HCT116 (cell line): ENCODE measurements at regions not wholly inside any gene's neighbourhood (a gene's known extent, or its start where the extent isn't known, plus 50 kb on each side); places are given as distances from the start of the nearest gene placed in this dataset.

Experiments
- ATAC-seq: fragments of 200-7000 bp; cut with Tn5 transposase; 2 replicates; pipeline ENCODE4 v1.9.1; 2020; ENCODE audit warnings: mild to moderate bottlenecking, moderate library complexity
- BruUV-seq: library from RNA; stranded (reverse); fragments of 400-500 nt; replicated peaks from 2 replicates; lab custom pipeline; 2021; lab: Mats Ljungman, UMichigan
- CTCF ChIA-PET: fragments of 300-600 bp; sonication (Branson Sonifier 250); formaldehyde crosslinking; loops from one replicate; lab custom pipeline; 2021; ENCODE audit warnings: antibody characterized with exemption; lab: Charles Lee
- POLR2A ChIA-PET: fragments of 300-600, 350-600 bp; sonication (Branson Sonifier 250); formaldehyde crosslinking; loops from one replicate; lab custom pipeline; 2021; ENCODE audit warnings: antibody characterized with exemption; lab: Charles Lee
- RAD21 ChIA-PET, 2 experiments: fragments of 300-600 bp; sonication (Branson Sonifier 250); formaldehyde crosslinking; loops; one replicate each; lab custom pipeline; 2023; ENCODE audit warnings: low total read pairs in 2 of 2; ENCODE audit not compliant: uncharacterized antibody in 2 of 2, unreplicated experiment in 2 of 2, low non-redundant PET in 1 of 2; lab: Charles Lee
- DNase-seq: peaks from one replicate; pipeline ENCODE4 v3.0.0-alpha.2; 2010; ENCODE audit warnings: low read depth, low spot score
- H2AFZ ChIP-seq: fragments of 200-600 bp; shearing (Covaris generic), sonication (generic); 2 replicates; pipeline ENCODE4 v1.6.1; 2017; ENCODE audit warnings: low read depth, mixed run types, mixed read lengths, antibody characterized with exemption, low read length; ENCODE audit not compliant: poor library complexity, severe bottlenecking
- H3K27ac ChIP-seq: 2 replicates; pipeline ENCODE4 v1.5.1; 2012; ENCODE audit warnings: low read depth, low read length
- H3K27me3 ChIP-seq: fragments of 200-600 bp; sonication (generic); 2 replicates; pipeline ENCODE4 v1.6.1; 2016; ENCODE audit warnings: mixed run types, low read length, mixed read lengths; ENCODE audit not compliant: insufficient read depth
- H3K36me3 ChIP-seq, 2 experiments: fragments of 200-500 bp in 1 of 2; fragments of 200-600 bp in 1 of 2; sonication (Bioruptor generic) in 1 of 2; sonication (generic) in 1 of 2; 2 replicates each; pipeline versions ENCODE4 v1.5.1 to v1.6.1; 2014 to 2016; ENCODE audit warnings: low read length in 2 of 2, inconsistent platforms in 1 of 2, mixed read lengths in 1 of 2, mixed run types in 1 of 2; ENCODE audit not compliant: insufficient read depth in 2 of 2, control insufficient read depth in 1 of 2
- H3K4me1 ChIP-seq, 2 experiments: fragments of 200-600 bp in 1 of 2; sonication (generic) in 1 of 2; 2 replicates each; pipeline versions ENCODE4 v1.5.1 to v1.6.1; 2012 to 2017; ENCODE audit warnings: low read length in 2 of 2, inconsistent platforms in 1 of 2, mild to moderate bottlenecking in 1 of 2, mixed read lengths in 1 of 2, mixed run types in 1 of 2, moderate library complexity in 1 of 2; ENCODE audit not compliant: insufficient read depth in 2 of 2, control insufficient read depth in 1 of 2
- H3K4me2 ChIP-seq: fragments of 200-600 bp; sonication (generic); 2 replicates; pipeline ENCODE4 v1.6.1; 2017; ENCODE audit warnings: mixed run types, low read length, mixed read lengths
- H3K4me3 ChIP-seq, 2 experiments: fragments of 200-600 bp in 1 of 2; sonication (generic) in 1 of 2; replicated peaks in 1 of 2; 2 replicates each; pipeline ENCODE4 v1.5.1; 2011 to 2016; ENCODE audit warnings: low read length in 2 of 2, control low read depth in 1 of 2, low read depth in 1 of 2, mild to moderate bottlenecking in 1 of 2, mixed read lengths in 1 of 2, mixed run types in 1 of 2
- H3K79me2 ChIP-seq: fragments of 200-600 bp; sonication (generic); 2 replicates; pipeline ENCODE4 v1.6.1; 2017; ENCODE audit warnings: mild to moderate bottlenecking, mixed run types, low read length, moderate library complexity, mixed read lengths; ENCODE audit not compliant: insufficient read depth
- H3K9ac ChIP-seq: fragments of 200-600 bp; sonication (generic); 2 replicates; pipeline ENCODE4 v1.6.1; 2016; ENCODE audit warnings: low read length, mixed read lengths
- H3K9me2 ChIP-seq: fragments of 200-600 bp; sonication (generic), shearing (Covaris generic); 2 replicates; pipeline ENCODE4 v1.6.1; 2017; ENCODE audit warnings: mixed run types, mild to moderate bottlenecking, moderate library complexity; ENCODE audit not compliant: insufficient read depth
- H3K9me3 ChIP-seq, 2 experiments: fragments of 200-500 bp in 1 of 2; fragments of 200-600 bp in 1 of 2; sonication (Bioruptor generic) in 1 of 2; sonication (generic) in 1 of 2; 2 replicates each; pipeline ENCODE4 v1.6.1; 2014 to 2017; ENCODE audit warnings: low read length in 2 of 2, mixed read lengths in 2 of 2, inconsistent platforms in 1 of 2, low read depth in 1 of 2, mild to moderate bottlenecking in 1 of 2, mixed run types in 1 of 2, moderate library complexity in 1 of 2; ENCODE audit not compliant: control insufficient read depth in 1 of 2, insufficient read depth in 1 of 2
- H4K20me1 ChIP-seq: fragments of 200-600 bp; sonication (generic), shearing (Covaris generic); 2 replicates; pipeline ENCODE4 v1.6.1; 2017; ENCODE audit warnings: mixed run types, mild to moderate bottlenecking, moderate library complexity; ENCODE audit not compliant: insufficient read depth
- ATF3 ChIP-seq: IDR thresholded peaks from 2 replicates; pipeline ENCODE4 v1.6.1; 2012
- CTCF ChIP-seq, 3 experiments: fragments of 200-600 bp in 1 of 3; sonication (generic) in 1 of 3; IDR thresholded peaks in 2 of 3; conservative IDR thresholded peaks in 1 of 3; 2 replicates each; pipeline ENCODE4 v1.5.1; 2012 to 2017; ENCODE audit warnings: low read depth in 2 of 3, low read length in 2 of 3, antibody characterized with exemption in 1 of 3, borderline replicate concordance in 1 of 3, control low read depth in 1 of 3, mild to moderate bottlenecking in 1 of 3, mixed read lengths in 1 of 3, mixed run types in 1 of 3, moderate library complexity in 1 of 3; ENCODE audit not compliant: insufficient read depth in 1 of 3
- EGR1 ChIP-seq: IDR thresholded peaks from 2 replicates; pipeline ENCODE4 v1.6.1; 2012; ENCODE audit warnings: low read depth
- ELF1 ChIP-seq: IDR thresholded peaks from 2 replicates; pipeline ENCODE4 v1.6.1; 2012; ENCODE audit warnings: low read depth, borderline replicate concordance
- EZH2 ChIP-seq: fragments of 200-600 bp; sonication (generic); IDR thresholded peaks from 2 replicates; pipeline ENCODE4 v1.6.1; 2017; ENCODE audit warnings: antibody characterized with exemption, mixed run types
- FOSL1 ChIP-seq: IDR thresholded peaks from 2 replicates; pipeline ENCODE4 v1.6.1; 2012; ENCODE audit warnings: low read depth
- MAX ChIP-seq: IDR thresholded peaks from 2 replicates; pipeline ENCODE4 v1.6.1; 2012
- POLR2A ChIP-seq: IDR thresholded peaks from 2 replicates; pipeline ENCODE4 v1.7.0; 2011; ENCODE audit warnings: borderline replicate concordance; ENCODE audit not compliant: insufficient read depth, insufficient read length; ENCODE audit errors: extremely low read depth
- SP1 ChIP-seq: IDR thresholded peaks from 2 replicates; pipeline ENCODE4 v1.6.1; 2012; ENCODE audit warnings: low read depth
- YY1 ChIP-seq: IDR thresholded peaks from 2 replicates; pipeline ENCODE4 v1.6.1; 2011; ENCODE audit warnings: low read length, low read depth, moderate library complexity, mild to moderate bottlenecking; ENCODE audit not compliant: insufficient replicate concordance; ENCODE audit errors: extremely low read depth
- ZBTB33 ChIP-seq: IDR thresholded peaks from 2 replicates; pipeline ENCODE4 v1.6.1; 2011; ENCODE audit warnings: mild to moderate bottlenecking, low read length, moderate library complexity; ENCODE audit not compliant: insufficient replicate concordance; ENCODE audit errors: extremely low read depth
- intact Hi-C: fragments of 100-400 bp; cut with micrococcal nuclease; formaldehyde crosslinking; loops from 2 replicates; pipeline ENCODE4 v1.10.0; 2022

GRCh38 chr2:81396417-81397019 is 1092.0 kb upstream of the LRRTM1 start:
- Histone ChIP-seq H3K9me3 (no peaks in the 10 kb centered on the region), H3K9me2 (no peaks in the 10 kb centered on the region), H3K4me3 (no peak overlapping the region)
- POLR2A ChIA-PET: no interaction called here
- 0 out of 6 replicates have a peak, but pooled peaks of 1 of the 3 experiments have one; percentile 12 for TF ChIP-seq CTCF (IDR thresholded peaks at IDR 0.05 in 2 of 3, conservative IDR thresholded peaks at IDR 0.05 in 1 of 3; ENCODE audit: borderline replicate concordance in 1 of 3, insufficient read depth in 1 of 3, low read depth in 2 of 3, low read length in 2 of 3)
- TF ChIP-seq POLR2A: no peak
- no peak for TF ChIP-seq MAX
- TF ChIP-seq, all 23 proteins: peak for 1
- intact Hi-C loops: no loop called here
- CTCF ChIA-PET: interaction anchor here (1.4 kb wide), 1 partner anchor 13 kb away, joined by 3 read pairs; no protein-coding TSS in a partner anchor
- Histone ChIP-seq H3K4me1 (no peaks in the 10 kb centered on the region), H3K27ac (no peak overlapping the region), H3K27me3 (no peaks in the 10 kb centered on the region), H3K4me2 (no peak overlapping the region), H3K9ac (no peak overlapping the region), H3K79me2 (no peaks in the 10 kb centered on the region), H2AFZ (no peak overlapping the region), H3K36me3 (no peaks in the 10 kb centered on the region), H4K20me1 (no peaks in the 10 kb centered on the region)
- RAD21 ChIA-PET: no interaction called here
- BruUV-seq: no TSS peak
- DNase-seq (no peak), ATAC-seq (no peak)

- BruUV-seq: no TSS peak
- no peak overlapping the region for H3K4me2 ChIP-seq
- DNase-seq (no peak), ATAC-seq (no peak)
- no peak overlapping the region for H3K27ac ChIP-seq
- H3K27me3 ChIP-seq: no peaks in the 10 kb centered on the region
- RAD21 ChIA-PET: no interaction called here
- no peaks in the 10 kb centered on the region for H3K36me3 ChIP-seq
- H3K9me2 ChIP-seq: no peaks in the 10 kb centered on the region
- no peaks in the 10 kb centered on the region for H3K9me3 ChIP-seq
- POLR2A ChIA-PET: no interaction called here
- intact Hi-C loops: no loop called here
- H3K4me1 ChIP-seq: no peaks in the 10 kb centered on the region
- no peak overlapping the region for H3K4me3 ChIP-seq
- H3K9ac ChIP-seq: no peak overlapping the region
- no peak overlapping the region for H2AFZ ChIP-seq
- H4K20me1 ChIP-seq: no peaks in the 10 kb centered on the region
- CTCF ChIA-PET: interaction anchor here (1.4 kb wide), 1 partner anchor 12 kb away, joined by 3 read pairs; no protein-coding TSS in a partner anchor
- H3K79me2 ChIP-seq: no peaks in the 10 kb centered on the region
- TF ChIP-seq YY1 (no peak), ZBTB33 (no peak), EZH2 (no peak), FOSL1 (no peak), ELF1 (no peak), ATF3 (no peak), SP1 (no peak), MAX (no peak), EGR1 (no peak), CTCF (IDR thresholded peaks at IDR 0.05 in 2 of 3, conservative IDR thresholded peaks at IDR 0.05 in 1 of 3; ENCODE audit: borderline replicate concordance in 1 of 3, insufficient read depth in 1 of 3, low read depth in 2 of 3, low read length in 2 of 3) (no peak)
These were observed 1091.2 kb upstream of the LRRTM1 start for GRCh38 chr2:81395746-81396145.
